ENCODE measurements at regions not wholly inside any gene's neighbourhood (a gene's known extent, or its start where the extent isn't known, plus 50 kb on each side); places are given as distances from the start of the nearest gene placed in this dataset.

GRCh38 chr6:132165677-132166076, 214.5 kb upstream of the CCN2 start:
- no peak for TF ChIP-seq EP300 (IDR thresholded peaks at IDR 0.05)
- TF ChIP-seq POLR2AphosphoS5 (IDR thresholded peaks at IDR 0.05), result no peak
- no peak for TF ChIP-seq POLR2A (IDR thresholded peaks at IDR 0.05)
- TF ChIP-seq CTCF (IDR thresholded peaks at IDR 0.05), result no peak
- Histone ChIP-seq H3K27ac (no peak overlapping the region), H3K36me3 (no peaks in the 10 kb centered on the region), H3K4me1 (peaks cover 0 to 8% (median 1%) of the 10 kb centered on the region in 4 donors), H3K9me3 (no peaks in the 10 kb centered on the region), H3K4me3 (no peak overlapping the region), H3K27me3 (no peaks in the 10 kb centered on the region)
- intact Hi-C loops (cut with DNase I; ENCODE audit: low total_unique reads), result loop anchor here (10.0 kb wide), 1 partner anchor 241 kb away; no protein-coding TSS in a partner anchor
- DNase-seq, result no peak
- 74 to 91% (median 84%) methylated on average over 2 of the region's 2 CpGs for WGBS, 5 donors

GRCh38 chr6:132161283-132161682, 210.1 kb upstream of the CCN2 start:
- Histone ChIP-seq H3K36me3 (no peaks in the 10 kb centered on the region), H3K27me3 (no peaks in the 10 kb centered on the region), H3K4me3 (no peak overlapping the region), H3K4me1 (peaks cover 0 to 3% (median 0%) of the 10 kb centered on the region in 4 donors), H3K9me3 (no peaks in the 10 kb centered on the region), H3K27ac (no peak overlapping the region)
- TF ChIP-seq POLR2AphosphoS5 (IDR thresholded peaks at IDR 0.05), result no peak
- no peak for TF ChIP-seq EP300 (IDR thresholded peaks at IDR 0.05)
- TF ChIP-seq POLR2A (IDR thresholded peaks at IDR 0.05), result no peak
- TF ChIP-seq CTCF (IDR thresholded peaks at IDR 0.05), result peak in 5 of 7 experiments; percentile 27 to 49 (median 38)
- 26 to 41% (median 37%) methylated on average over 3 of the region's 3 CpGs for WGBS, 5 donors
- intact Hi-C loops (cut with DNase I; ENCODE audit: low total_unique reads), result loop anchor here (10.0 kb wide), 1 partner anchor 236 kb away; no protein-coding TSS in a partner anchor
- DNase-seq, result peak in 1 of 2 donors; percentile 53

GRCh38 chr6:132153221-132153898, 202.2 kb upstream of the CCN2 start:
- H3K4me1 ChIP-seq, result no peaks in the 10 kb centered on the region
- peak overlapping the region in 1 of 5 donors; percentile 52 for H3K27ac ChIP-seq
- no peaks in the 10 kb centered on the region for H3K9me3 ChIP-seq
- H3K36me3 ChIP-seq, result no peaks in the 10 kb centered on the region
- H3K27me3 ChIP-seq, result no peaks in the 10 kb centered on the region
- WGBS, 5 donors, result 64 to 78% (median 73%) methylated on average over 9 of the region's 9 CpGs
- intact Hi-C loops (cut with DNase I; ENCODE audit: low total_unique reads), result no loop called here
- DNase-seq, result peak in 1 of 2 donors; percentile 39
- TF ChIP-seq POLR2AphosphoS5 (IDR thresholded peaks at IDR 0.05) (no peak), POLR2A (IDR thresholded peaks at IDR 0.05) (no peak), CTCF (IDR thresholded peaks at IDR 0.05) (no peak), EP300 (IDR thresholded peaks at IDR 0.05) (no peak)
- H3K4me3 ChIP-seq, result no peak overlapping the region

GRCh38 chr6:132147530-132148011, 196.4 kb upstream of the CCN2 start:
- TF ChIP-seq POLR2AphosphoS5 (IDR thresholded peaks at IDR 0.05) (no peak), EP300 (IDR thresholded peaks at IDR 0.05) (no peak), CTCF (IDR thresholded peaks at IDR 0.05) (no peak), POLR2A (IDR thresholded peaks at IDR 0.05) (no peak)
- Histone ChIP-seq H3K4me1 (no peaks in the 10 kb centered on the region), H3K27ac (peak overlapping the region in 1 of 5 donors; percentile 14), H3K27me3 (no peaks in the 10 kb centered on the region), H3K9me3 (no peaks in the 10 kb centered on the region), H3K4me3 (no peak overlapping the region), H3K36me3 (no peaks in the 10 kb centered on the region)
- intact Hi-C loops (cut with DNase I; ENCODE audit: low total_unique reads), result no loop called here
- WGBS, 5 donors, result 54 to 77% (median 68%) methylated on average over 2 of the region's 2 CpGs
- peak in 1 of 2 donors; percentile 67 for DNase-seq

Measured in stomach (tissue), 8 donors.